HFF-Myc (cell line): ENCODE measurements at regions not wholly inside any gene's neighbourhood (a gene's known extent, or its start where the extent isn't known, plus 50 kb on each side); places are given as distances from the start of the nearest gene placed in this dataset.
A peak's percentile ranks its signal among the peaks of the same experiment; 100 is the strongest.

Experiments
- DNase-seq: peaks from one replicate; pipeline ENCODE4 v3.0.0-alpha.2; 2011; ENCODE audit warnings: low read depth; ENCODE audit errors: extremely low read depth
- H3K4me3 ChIP-seq: replicated peaks from 2 replicates; pipeline ENCODE4 v1.5.1; 2011; ENCODE audit warnings: low read depth, mild to moderate bottlenecking, control low read depth, low read length
- TF ChIP-seq, protein P1 (sequence below): IDR thresholded peaks from 2 replicates; pipeline ENCODE4 v1.5.1; 2012; ENCODE audit warnings: mild to moderate bottlenecking, low read depth, low read length, control low read depth; ENCODE audit errors: missing control alignments

DNA sequence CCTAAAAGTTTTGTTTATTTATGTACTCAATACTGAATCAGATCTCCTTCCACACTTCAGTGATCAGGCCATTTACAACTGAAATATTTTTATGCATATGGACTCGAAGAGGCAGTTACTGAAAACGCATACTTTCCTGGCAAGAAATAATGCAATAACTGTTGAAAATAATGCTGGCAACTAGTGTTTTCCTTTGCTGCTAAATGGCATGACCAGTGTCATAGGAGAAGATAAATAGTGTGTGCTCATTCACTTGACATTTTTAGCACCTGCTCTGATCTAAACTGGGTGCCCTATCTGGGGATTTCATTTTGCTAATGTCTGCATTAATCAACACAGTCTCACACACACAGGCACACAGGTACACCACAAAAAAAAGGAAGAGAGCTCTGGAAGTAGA, 695.2 kb downstream of the TUSC7 start:
- H3K4me3 ChIP-seq: no peak overlapping the region
- TF ChIP-seq, protein P1, sequence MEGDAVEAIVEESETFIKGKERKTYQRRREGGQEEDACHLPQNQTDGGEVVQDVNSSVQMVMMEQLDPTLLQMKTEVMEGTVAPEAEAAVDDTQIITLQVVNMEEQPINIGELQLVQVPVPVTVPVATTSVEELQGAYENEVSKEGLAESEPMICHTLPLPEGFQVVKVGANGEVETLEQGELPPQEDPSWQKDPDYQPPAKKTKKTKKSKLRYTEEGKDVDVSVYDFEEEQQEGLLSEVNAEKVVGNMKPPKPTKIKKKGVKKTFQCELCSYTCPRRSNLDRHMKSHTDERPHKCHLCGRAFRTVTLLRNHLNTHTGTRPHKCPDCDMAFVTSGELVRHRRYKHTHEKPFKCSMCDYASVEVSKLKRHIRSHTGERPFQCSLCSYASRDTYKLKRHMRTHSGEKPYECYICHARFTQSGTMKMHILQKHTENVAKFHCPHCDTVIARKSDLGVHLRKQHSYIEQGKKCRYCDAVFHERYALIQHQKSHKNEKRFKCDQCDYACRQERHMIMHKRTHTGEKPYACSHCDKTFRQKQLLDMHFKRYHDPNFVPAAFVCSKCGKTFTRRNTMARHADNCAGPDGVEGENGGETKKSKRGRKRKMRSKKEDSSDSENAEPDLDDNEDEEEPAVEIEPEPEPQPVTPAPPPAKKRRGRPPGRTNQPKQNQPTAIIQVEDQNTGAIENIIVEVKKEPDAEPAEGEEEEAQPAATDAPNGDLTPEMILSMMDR: no peak
- DNase-seq: no peak

DNA sequence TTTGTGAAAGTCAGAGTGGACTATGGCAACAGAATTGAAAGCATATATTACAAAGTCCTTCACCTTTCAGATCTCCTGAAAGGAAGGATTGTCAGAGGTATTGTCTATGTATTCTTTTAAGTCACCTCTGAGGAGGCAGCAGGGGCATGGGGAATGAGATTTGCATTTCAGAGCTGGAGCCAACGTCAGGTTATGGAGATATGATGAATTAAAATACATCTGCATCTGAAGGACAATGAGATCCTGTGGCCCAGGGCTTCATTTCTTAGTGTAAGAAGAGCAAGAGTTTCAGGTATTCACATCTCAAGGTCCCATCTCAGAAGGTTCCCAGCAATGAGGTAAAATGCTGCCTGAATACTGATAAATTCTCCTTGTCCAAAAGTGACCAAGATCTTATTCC, 695.8 kb downstream of the TUSC7 start:
- no peak for DNase-seq
- TF ChIP-seq, protein P1: no peak
- no peak overlapping the region for H3K4me3 ChIP-seq

GRCh38 chr3:117407317-117407716, 697.7 kb downstream of the TUSC7 start:
- no peak for DNase-seq
- TF ChIP-seq, protein P1: peak; percentile 17
- no peak overlapping the region for H3K4me3 ChIP-seq

- DNase-seq: no peak
- no peak overlapping the region for H3K4me3 ChIP-seq
- TF ChIP-seq, protein P1: no peak
These were observed 699.2 kb downstream of the TUSC7 start for GRCh38 chr3:117408811-117409210.

DNA sequence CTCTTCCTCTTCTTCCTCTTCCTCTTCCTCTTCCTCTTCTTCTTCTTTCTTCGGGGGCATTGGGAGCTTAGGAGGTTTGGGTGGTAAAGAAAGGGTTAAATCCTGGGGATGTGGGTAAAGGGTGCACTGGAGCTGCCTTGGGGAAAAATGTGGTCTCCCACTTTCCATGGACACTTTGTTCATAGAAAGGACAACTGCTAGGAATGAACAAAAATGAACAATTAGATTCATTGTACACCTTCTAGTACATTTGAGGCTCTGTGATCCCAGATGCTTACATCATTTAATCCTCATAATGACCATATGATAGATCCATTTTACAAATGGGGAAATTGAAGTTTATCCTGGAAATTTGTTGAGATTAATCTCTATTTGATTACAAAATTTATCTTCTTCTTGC, 699.7 kb downstream of the TUSC7 start:
- no peak overlapping the region for H3K4me3 ChIP-seq
- DNase-seq: no peak
- TF ChIP-seq, protein P1: no peak

DNA sequence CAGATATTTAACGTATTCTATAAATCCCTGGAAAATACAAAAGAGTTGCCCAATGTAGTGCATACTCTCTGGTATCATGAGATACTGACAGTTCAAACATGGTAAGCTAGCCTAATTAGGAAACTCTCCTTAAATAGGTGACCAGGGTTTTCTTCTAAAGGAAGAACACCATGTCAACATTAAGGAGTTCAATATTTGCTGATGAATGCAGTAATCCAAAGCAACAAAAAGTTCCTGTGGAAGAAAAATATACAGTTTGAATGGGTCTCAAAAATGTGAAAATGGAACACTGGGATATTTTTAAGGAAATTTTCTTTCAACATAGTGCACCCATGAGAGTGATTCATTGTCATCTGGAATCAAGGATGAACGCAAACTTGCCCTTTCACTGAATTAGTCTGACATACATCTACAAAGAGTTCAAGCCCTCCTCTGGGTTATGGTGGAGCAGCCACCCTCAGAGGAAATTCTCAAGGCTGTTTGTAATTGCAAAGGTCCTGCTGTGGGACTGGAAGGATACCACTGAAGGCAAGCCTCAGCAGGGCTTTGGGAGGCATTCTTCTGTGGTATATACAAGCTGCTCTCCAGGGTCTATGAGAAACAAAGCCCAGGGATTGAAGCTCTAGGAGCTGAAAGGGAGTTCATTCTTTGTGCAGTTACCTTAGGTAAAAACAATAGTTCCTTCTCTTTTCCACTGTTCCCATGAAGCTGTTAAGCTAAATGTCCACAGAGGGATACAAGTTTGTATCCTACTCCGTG, 700.3 kb downstream of the TUSC7 start:
- no peak for DNase-seq
- TF ChIP-seq, protein P1: no peak
- H3K4me3 ChIP-seq: no peak overlapping the region

DNA sequence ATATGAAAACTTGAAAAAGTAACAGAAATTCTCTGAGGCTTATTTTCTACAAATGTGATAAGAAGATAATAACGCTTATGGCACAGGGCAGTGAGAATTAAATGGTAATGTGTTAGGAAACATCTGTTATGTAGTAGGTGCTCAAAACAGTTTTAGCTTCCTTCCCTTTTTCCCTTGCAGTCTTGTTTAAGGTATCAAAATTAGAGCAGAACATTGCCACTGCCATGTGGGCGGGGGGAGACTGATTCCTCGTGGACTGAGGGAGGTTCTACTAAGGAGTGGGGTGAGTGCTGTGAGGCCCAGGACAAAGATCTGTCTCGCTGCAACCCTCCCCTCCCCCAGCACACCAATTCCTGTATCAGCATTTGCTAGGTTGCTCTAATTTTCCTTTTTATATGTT, 702.4 kb downstream of the TUSC7 start:
- no peak overlapping the region for H3K4me3 ChIP-seq
- no peak for DNase-seq
- TF ChIP-seq, protein P1: no peak
